H4 (cell line): ENCODE measurements at regions not wholly inside any gene's neighbourhood (a gene's known extent, or its start where the extent isn't known, plus 50 kb on each side); places are given as distances from the start of the nearest gene placed in this dataset.
A peak's percentile ranks its signal among the peaks of the same experiment; 100 is the strongest.
"Not testable (repeated sequence)": the region's sequence is repeated elsewhere in the genome, so short reads cannot be mapped to it uniquely, and the experiment has no call there.

Experiments
- DNase-seq: peaks from one replicate; pipeline ENCODE4 v3.0.0-alpha.2; 2015; ENCODE audit warnings: low spot score

GRCh38 chr6:81128671-81129070, 623.8 kb downstream of the TENT5A start:
- DNase-seq = no peak

DNA sequence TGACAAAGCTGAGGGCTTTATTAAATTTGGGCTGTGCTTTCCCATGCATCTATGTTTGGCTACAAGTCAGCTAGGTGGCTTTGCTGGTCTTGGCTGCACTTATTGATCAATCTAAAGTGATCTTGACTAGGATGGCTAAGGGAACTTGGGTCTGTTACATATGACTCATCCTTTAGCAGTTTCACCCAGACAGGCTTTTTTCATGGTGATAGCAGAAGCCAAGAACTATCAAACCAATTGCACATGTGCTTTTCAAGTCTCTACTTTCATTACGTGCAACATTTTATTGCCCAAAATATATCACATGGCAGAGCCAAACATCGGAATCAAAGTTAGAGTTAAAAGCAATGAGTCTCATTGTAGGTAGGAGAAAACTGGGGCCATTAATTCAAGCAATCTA, 626.3 kb downstream of the TENT5A start:
- DNase-seq = no peak

DNA sequence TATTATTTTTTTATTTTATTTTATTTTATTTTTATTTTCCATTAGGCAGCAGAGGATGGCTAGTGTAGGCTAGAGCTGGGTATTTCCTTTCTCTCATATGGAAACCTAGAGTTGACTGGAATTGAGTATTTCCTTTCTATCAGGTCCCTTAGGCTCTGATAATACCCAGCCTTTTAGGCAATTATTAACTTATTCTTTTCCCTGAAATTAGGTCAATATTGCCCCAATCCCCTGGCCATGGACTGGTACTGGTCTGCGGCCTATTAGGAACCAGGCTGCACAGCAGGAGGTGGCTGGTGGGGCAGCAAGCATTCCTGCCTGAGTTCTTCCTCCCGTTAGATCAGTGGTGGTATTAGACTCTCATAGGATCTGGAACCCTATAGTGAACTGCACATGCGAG, 632.2 kb downstream of the TENT5A start:
- DNase-seq = no peak

DNA sequence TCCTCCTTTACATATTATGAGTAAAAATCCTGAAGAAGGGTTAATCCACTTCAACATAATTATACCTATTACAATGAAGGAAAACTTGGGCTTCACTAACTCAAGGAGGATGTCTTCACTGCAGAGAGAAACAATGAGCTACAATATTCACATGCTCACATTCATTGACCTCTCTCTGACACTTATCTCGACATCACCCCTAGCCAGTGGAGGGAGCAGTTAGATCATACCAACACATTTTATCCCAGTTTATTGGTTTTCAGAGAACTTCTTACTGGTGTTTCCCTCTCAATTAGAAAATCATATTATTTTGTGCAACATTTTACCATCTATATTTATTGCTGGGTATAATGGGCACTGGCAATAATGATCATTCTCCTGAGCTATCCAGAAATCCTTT, 646.5 kb downstream of the TENT5A start:
- DNase-seq = no peak

- DNase-seq = no peak
These were observed 654.2 kb downstream of the TENT5A start for GRCh38 chr6:81098109-81098814.

DNA sequence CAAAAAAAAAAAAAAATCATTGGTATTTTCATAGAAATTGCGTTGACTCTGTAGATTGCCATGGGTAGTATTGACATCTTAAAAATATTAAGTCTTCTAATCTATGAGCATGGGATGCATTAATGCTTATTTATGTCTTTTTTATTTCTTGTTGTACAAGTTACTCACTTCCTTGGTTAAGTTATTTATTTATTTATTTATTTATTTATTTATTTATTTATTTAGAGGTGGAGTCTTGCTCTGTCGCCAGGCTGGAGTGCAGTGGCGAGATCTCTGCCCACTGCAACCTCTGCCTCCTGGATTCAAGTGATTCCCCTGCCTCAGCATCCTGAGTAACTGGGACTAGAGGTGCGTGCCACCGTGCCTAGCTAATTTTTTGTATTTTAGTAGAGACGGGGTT, 656.0 kb downstream of the TENT5A start:
- not testable (repeated sequence) for DNase-seq

- no peak for DNase-seq
These were observed 659.4 kb downstream of the TENT5A start for GRCh38 chr6:81093051-81093450.

DNA sequence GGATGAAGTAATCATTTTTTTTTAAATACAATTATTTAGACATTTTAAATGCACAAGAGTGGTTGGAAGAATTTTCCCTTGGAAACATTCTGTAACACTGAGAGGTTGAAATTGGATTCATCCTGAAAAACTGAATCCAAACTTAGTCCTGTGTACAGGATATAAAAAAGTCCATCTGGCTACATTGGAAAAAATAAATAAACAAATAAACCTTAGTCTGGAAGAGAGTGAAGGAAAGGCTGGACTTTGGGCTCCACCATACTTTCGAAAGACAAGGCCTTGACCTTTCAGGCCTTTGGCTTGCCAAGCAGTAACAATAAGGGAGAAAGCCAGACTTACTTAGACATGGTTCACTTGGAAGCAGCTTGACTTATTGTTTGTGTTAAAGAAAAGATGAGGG, 664.3 kb downstream of the TENT5A start:
- no peak for DNase-seq

- DNase-seq = no peak
These were observed 665.5 kb downstream of the TENT5A start for GRCh38 chr6:81086991-81087390.

- no peak for DNase-seq
These were observed 667.1 kb downstream of the TENT5A start for GRCh38 chr6:81085431-81085790.

DNA sequence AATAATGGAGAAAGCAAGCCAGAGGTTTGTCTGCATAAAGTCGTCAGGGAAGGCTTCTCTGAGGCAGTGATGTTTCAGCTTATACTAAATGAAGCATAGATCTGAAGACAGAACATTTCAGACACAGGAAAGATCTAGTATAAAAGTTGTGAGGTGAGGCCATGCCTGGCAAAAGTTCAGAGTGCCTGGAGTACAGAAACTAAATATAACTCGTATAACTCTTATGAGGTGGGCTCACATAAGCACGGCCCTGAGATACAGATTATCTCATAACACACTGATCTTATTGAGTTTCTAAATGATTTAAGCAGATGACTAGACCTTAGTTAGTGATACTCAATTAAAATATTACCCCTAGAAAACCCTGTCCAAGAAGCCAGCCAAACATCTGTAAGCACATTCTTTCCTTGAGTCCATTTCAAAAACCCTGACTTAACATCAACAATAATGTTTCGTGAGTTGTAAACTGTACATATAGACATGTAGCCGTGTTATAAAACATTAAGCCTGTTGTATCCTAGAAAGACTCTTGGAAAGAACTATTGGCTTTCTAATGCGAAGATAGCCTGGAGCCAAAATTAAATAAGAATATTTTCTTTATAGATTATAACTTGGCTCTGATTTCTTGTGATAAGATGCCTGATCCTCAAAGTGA, 667.6 kb downstream of the TENT5A start:
- DNase-seq = no peak

GRCh38 chr6:81075974-81076373, 676.5 kb downstream of the TENT5A start:
- DNase-seq = peak; percentile 3

DNA sequence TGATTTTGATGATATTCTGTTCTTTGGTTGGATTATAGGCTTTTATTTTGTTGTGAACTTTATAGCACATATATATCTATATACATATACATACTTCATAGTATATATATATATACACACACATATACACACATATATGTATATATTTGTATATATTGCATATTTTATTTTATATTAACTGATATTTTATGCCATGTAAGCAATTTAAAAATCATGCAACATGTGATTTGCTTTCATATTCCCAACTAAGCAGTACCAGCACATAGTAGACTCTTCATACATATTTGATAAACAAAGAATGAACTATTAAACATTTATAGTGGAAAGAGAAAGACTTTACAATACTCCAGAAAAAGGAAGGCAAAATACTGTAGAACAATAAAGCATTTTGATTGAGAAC, 679.2 kb downstream of the TENT5A start:
- no peak for DNase-seq

DNA sequence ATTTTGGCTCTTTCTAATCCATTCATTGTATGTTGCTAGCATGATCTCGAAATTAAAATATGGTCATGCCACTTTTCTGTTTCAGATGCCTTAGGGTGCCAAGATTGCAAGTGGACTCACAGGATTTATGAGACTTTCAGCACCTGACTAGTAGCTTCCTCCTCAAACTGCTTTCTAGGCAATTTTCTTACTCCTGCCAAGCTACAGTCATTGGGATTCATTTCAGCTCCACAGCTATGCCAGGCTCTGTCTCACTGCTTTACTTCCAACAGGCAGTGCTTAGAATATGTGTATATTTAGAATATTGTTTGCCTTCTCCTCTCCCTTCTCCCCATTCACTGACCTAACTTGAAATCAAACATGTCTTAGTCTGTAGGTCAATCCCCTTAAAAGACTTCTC, 681.4 kb downstream of the TENT5A start:
- DNase-seq = no peak

DNA sequence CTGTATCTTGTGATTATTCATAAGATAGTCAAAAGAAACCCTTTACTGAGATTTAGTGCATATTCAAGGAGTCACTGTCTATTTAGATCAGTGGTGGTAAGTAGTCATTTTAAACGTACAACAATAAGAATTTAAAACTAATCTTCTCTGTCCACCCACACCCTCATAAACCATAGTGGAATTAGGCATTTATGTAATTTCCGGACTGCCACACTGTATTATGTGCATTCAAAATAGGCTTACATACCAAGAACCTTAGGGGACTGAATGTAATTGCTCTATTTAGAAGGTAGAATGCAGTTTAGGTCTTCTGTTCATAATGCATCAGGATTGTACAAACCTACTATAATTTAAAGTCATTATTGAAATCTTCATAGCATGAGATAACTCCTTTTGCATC, 685.4 kb downstream of the TENT5A start:
- no peak for DNase-seq

DNA sequence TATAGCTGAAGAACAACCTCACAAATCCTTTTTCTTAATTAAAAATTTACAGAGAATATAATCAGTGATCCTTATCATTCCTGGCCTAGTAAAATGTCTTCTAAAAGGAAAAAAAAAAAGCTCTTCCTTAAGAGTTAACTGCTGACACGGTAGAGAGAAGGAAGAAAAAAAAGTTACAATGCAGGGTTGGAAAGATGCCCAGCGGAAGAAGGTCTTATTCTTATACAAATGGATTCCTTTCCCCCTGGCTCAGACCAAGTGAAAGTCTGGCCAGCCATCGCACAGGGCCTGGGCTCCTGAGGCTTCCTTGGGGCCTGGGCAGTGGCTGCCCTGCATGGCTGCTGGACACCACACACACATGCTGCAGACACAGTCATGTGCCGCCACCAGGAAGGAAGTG, 688.6 kb downstream of the TENT5A start:
- no peak for DNase-seq

GRCh38 chr6:81054036-81054435, 698.4 kb downstream of the TENT5A start:
- DNase-seq = no peak

GRCh38 chr6:81051952-81052351, 700.5 kb downstream of the TENT5A start:
- no peak for DNase-seq

- DNase-seq = peak; percentile 8
These were observed 702.9 kb downstream of the TENT5A start for GRCh38 chr6:81049425-81050042.

- DNase-seq = peak; percentile 15
These were observed 721.1 kb downstream of the TENT5A start for GRCh38 chr6:81031416-81031815.

DNA sequence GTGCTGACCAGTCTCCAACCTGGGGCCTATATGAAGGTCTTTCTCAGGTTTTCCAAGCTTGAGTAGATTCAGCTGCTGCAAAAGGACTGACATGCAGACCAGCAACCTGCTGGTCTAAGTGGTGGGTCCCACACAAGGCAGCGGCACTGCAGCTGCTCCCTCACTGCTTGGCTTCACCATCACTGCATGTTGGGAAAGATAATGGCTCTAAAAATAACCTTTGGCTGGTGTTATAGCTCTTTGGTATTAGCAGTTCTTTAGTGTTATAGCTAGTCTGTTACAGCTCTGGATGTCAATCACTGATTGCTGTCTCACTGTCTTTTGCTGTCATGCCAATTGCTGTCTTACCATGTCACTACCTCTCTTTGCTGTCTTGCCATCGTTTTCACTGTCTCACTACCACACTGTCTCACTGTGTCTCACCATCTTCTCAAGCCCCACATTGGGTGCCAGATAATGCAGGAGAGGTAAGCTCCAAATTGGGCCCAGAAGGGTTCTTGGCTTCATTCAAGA, 726.4 kb downstream of the TENT5A start:
- DNase-seq = no peak

GRCh38 chr6:81023709-81024108, 728.8 kb downstream of the TENT5A start:
- no peak for DNase-seq

DNA sequence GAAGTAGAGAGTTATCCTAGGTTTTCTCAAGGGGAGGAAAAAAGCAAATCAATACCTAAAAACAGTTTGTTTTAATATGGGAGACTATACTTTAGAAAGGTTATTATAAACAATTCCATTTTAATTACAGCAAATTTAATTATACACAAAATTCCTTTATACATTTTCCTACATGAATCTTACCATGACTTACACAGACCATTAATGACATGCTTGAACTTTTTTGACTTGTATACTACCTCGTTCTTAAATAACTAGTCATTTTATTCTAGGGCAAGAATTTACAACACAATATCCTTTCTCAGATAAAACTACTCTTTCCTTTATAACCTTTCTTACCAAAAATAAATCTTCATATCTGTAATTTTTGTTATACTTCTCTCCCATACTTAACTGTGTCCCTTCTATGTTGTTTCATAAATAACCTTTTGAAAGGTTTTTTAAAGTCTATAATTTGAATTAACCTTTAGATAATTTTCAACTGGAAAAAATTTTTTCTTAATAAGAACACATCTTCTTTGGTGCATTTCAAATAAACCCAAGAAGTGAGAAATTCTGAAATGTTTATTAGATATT, 729.4 kb downstream of the TENT5A start:
- no peak for DNase-seq
